Stomach (tissue), 4 donors: ENCODE measurements at regions not wholly inside any gene's neighbourhood (a gene's known extent, or its start where the extent isn't known, plus 50 kb on each side); places are given as distances from the start of the nearest gene placed in this dataset.

Experiments
- EP300 ChIP-seq: sonication (generic); formaldehyde crosslinking; IDR thresholded peaks from one replicate; pipeline ENCODE4 v1.6.1; 2017; ENCODE audit warnings: antibody characterized with exemption
- POLR2A ChIP-seq, 4 donors: fragments of 450-650 bp; IDR thresholded peaks; one replicate each; pipeline ENCODE4 v1.6.1; 2016; ENCODE audit warnings: antibody characterized with exemption in 4 of 4, control low read depth in 2 of 4, mild to moderate bottlenecking in 1 of 4, moderate library complexity in 1 of 4
- POLR2AphosphoS5 ChIP-seq, 3 donors: sonication (generic); formaldehyde crosslinking; IDR thresholded peaks; one replicate each; pipeline ENCODE4 v1.6.1; 2016; ENCODE audit warnings: antibody characterized with exemption in 3 of 3
- TF ChIP-seq, protein P1 (sequence below), 7 experiments: fragments of 450-650 bp in 4 of 7; fragments of 200-600 bp in 3 of 7; sonication (generic) in 3 of 7; IDR thresholded peaks; one replicate each; pipeline ENCODE4 v1.5.1; 2016 to 2019; ENCODE audit warnings: antibody characterized with exemption in 7 of 7, control low read depth in 2 of 7, mild to moderate bottlenecking in 1 of 7

DNA sequence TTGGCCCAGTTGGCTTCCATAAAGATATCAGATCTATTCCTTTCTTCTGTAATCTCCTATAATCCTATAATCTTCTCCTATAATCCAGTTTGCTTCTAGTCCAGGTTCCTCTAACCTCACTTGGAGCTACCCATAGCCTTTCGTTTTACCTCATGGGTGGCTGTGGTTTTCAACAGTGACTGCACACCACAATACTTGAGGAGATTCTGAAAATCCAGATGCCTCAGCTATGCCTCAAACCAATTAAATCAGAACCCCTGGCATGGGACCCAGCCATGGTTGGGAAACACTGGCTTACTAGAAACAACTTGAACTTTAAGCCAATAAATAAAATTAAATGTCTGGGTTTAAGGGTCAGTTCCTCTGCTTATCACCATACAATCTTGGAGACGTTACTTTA lies 86.1 kb upstream of the NTRK3 start:
- TF ChIP-seq, protein P1, sequence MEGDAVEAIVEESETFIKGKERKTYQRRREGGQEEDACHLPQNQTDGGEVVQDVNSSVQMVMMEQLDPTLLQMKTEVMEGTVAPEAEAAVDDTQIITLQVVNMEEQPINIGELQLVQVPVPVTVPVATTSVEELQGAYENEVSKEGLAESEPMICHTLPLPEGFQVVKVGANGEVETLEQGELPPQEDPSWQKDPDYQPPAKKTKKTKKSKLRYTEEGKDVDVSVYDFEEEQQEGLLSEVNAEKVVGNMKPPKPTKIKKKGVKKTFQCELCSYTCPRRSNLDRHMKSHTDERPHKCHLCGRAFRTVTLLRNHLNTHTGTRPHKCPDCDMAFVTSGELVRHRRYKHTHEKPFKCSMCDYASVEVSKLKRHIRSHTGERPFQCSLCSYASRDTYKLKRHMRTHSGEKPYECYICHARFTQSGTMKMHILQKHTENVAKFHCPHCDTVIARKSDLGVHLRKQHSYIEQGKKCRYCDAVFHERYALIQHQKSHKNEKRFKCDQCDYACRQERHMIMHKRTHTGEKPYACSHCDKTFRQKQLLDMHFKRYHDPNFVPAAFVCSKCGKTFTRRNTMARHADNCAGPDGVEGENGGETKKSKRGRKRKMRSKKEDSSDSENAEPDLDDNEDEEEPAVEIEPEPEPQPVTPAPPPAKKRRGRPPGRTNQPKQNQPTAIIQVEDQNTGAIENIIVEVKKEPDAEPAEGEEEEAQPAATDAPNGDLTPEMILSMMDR (IDR thresholded peaks at IDR 0.05): no peak
- TF ChIP-seq POLR2AphosphoS5 (IDR thresholded peaks at IDR 0.05) (no peak), POLR2A (IDR thresholded peaks at IDR 0.05) (no peak), EP300 (no peak)
